ENCODE measurements at regions not wholly inside any gene's neighbourhood (a gene's known extent, or its start where the extent isn't known, plus 50 kb on each side); places are given as distances from the start of the nearest gene placed in this dataset.

GRCh38 chr11:15624701-15625100, 510.0 kb downstream of the INSC start:
- Histone ChIP-seq H3K4me3 (ENCODE audit: low read length in 2 of 2) (no peak overlapping the region), H3K36me3 (ENCODE audit: control insufficient read depth in 2 of 2, insufficient read depth in 2 of 2, low read length in 2 of 2) (no peaks in the 10 kb centered on the region), H3K9ac (ENCODE audit: low read depth in 1 of 2, low read length in 2 of 2) (no peak overlapping the region), H3K27me3 (ENCODE audit: control insufficient read depth in 2 of 2, insufficient read depth in 2 of 2, low read length in 2 of 2) (no peaks in the 10 kb centered on the region), H3K4me1 (ENCODE audit: control insufficient read depth in 2 of 2, insufficient read depth in 2 of 2, low read length in 2 of 2) (no peaks in the 10 kb centered on the region), H3K9me3 (ENCODE audit: control insufficient read depth in 2 of 2, low read length in 2 of 2) (no peaks in the 10 kb centered on the region), H3K27ac (ENCODE audit: low read depth in 2 of 2, low read length in 2 of 2) (no peak overlapping the region)

- Histone ChIP-seq H3K36me3 (ENCODE audit: control insufficient read depth in 2 of 2, insufficient read depth in 2 of 2, low read length in 2 of 2) (no peaks in the 10 kb centered on the region), H3K27ac (ENCODE audit: low read depth in 2 of 2, low read length in 2 of 2) (no peak overlapping the region), H3K4me3 (ENCODE audit: low read length in 2 of 2) (no peak overlapping the region), H3K9me3 (ENCODE audit: control insufficient read depth in 2 of 2, low read length in 2 of 2) (no peaks in the 10 kb centered on the region), H3K27me3 (ENCODE audit: control insufficient read depth in 2 of 2, insufficient read depth in 2 of 2, low read length in 2 of 2) (no peaks in the 10 kb centered on the region), H3K4me1 (ENCODE audit: control insufficient read depth in 2 of 2, insufficient read depth in 2 of 2, low read length in 2 of 2) (no peaks in the 10 kb centered on the region), H3K9ac (ENCODE audit: low read depth in 1 of 2, low read length in 2 of 2) (no peak overlapping the region)
These were observed 511.0 kb downstream of the INSC start for GRCh38 chr11:15625691-15626090.

DNA sequence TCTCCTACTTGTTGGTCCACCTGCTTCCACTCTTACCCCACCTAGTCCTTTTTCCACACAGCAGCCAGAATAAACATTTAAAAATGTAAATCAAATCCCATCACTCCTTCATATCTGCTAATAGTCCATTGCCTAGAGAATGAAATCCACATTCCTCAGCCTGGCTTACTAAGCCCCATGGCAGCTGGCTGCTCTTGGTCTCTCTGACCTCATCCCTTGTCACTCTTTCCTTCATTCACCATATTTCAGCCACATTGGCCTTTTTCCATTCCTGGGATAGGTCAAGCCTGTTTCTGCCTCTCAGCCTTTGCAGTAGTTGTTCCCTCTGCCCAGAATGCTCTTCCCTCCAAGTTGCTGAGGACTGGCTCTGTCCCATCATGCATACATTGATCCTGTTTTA, 512.8 kb downstream of the INSC start:
- no peaks in the 10 kb centered on the region for H3K36me3 ChIP-seq (ENCODE audit: control insufficient read depth in 2 of 2, insufficient read depth in 2 of 2, low read length in 2 of 2)
- H3K4me1 ChIP-seq (ENCODE audit: control insufficient read depth in 2 of 2, insufficient read depth in 2 of 2, low read length in 2 of 2), result no peaks in the 10 kb centered on the region
- H3K27ac ChIP-seq (ENCODE audit: low read depth in 2 of 2, low read length in 2 of 2), result no peak overlapping the region
- H3K27me3 ChIP-seq (ENCODE audit: control insufficient read depth in 2 of 2, insufficient read depth in 2 of 2, low read length in 2 of 2), result no peaks in the 10 kb centered on the region
- H3K9ac ChIP-seq (ENCODE audit: low read depth in 1 of 2, low read length in 2 of 2), result no peak overlapping the region
- no peak overlapping the region for H3K4me3 ChIP-seq (ENCODE audit: low read length in 2 of 2)
- H3K9me3 ChIP-seq (ENCODE audit: control insufficient read depth in 2 of 2, low read length in 2 of 2), result no peaks in the 10 kb centered on the region

- Histone ChIP-seq H3K9me3 (ENCODE audit: control insufficient read depth in 2 of 2, low read length in 2 of 2) (no peaks in the 10 kb centered on the region), H3K9ac (ENCODE audit: low read depth in 1 of 2, low read length in 2 of 2) (no peak overlapping the region), H3K27me3 (ENCODE audit: control insufficient read depth in 2 of 2, insufficient read depth in 2 of 2, low read length in 2 of 2) (no peaks in the 10 kb centered on the region), H3K4me1 (ENCODE audit: control insufficient read depth in 2 of 2, insufficient read depth in 2 of 2, low read length in 2 of 2) (no peaks in the 10 kb centered on the region), H3K4me3 (ENCODE audit: low read length in 2 of 2) (no peak overlapping the region), H3K36me3 (ENCODE audit: control insufficient read depth in 2 of 2, insufficient read depth in 2 of 2, low read length in 2 of 2) (no peaks in the 10 kb centered on the region), H3K27ac (ENCODE audit: low read depth in 2 of 2, low read length in 2 of 2) (no peak overlapping the region)
These were observed 515.1 kb downstream of the INSC start for GRCh38 chr11:15629690-15630321.

DNA sequence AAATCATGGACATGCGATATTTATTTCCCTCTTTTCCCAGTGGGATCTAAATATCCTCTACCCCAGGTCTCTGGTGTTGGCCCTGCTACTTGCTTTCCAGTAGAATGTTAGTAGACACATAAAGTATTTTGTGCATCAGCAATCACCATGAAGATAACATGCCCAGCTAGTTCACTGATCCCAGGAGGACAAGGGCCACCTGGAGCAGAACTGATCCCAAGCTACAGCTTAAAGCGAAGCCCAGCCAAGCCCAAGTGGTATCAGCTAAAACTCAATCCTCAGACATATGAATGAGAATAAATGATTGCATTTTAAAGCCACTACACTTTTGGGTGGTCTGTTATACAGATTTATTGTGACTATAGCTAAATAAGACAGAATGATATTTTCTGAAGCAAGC, 516.2 kb downstream of the INSC start:
- Histone ChIP-seq H3K36me3 (ENCODE audit: control insufficient read depth in 2 of 2, insufficient read depth in 2 of 2, low read length in 2 of 2) (no peaks in the 10 kb centered on the region), H3K27ac (ENCODE audit: low read depth in 2 of 2, low read length in 2 of 2) (no peak overlapping the region), H3K9ac (ENCODE audit: low read depth in 1 of 2, low read length in 2 of 2) (no peak overlapping the region), H3K4me1 (ENCODE audit: control insufficient read depth in 2 of 2, insufficient read depth in 2 of 2, low read length in 2 of 2) (no peaks in the 10 kb centered on the region), H3K9me3 (ENCODE audit: control insufficient read depth in 2 of 2, low read length in 2 of 2) (no peaks in the 10 kb centered on the region), H3K27me3 (ENCODE audit: control insufficient read depth in 2 of 2, insufficient read depth in 2 of 2, low read length in 2 of 2) (no peaks in the 10 kb centered on the region), H3K4me3 (ENCODE audit: low read length in 2 of 2) (no peak overlapping the region)

GRCh38 chr11:15635521-15635920, 520.8 kb downstream of the INSC start:
- Histone ChIP-seq H3K27ac (ENCODE audit: low read depth in 2 of 2, low read length in 2 of 2) (no peak overlapping the region), H3K36me3 (ENCODE audit: control insufficient read depth in 2 of 2, insufficient read depth in 2 of 2, low read length in 2 of 2) (no peaks in the 10 kb centered on the region), H3K9ac (ENCODE audit: low read depth in 1 of 2, low read length in 2 of 2) (no peak overlapping the region), H3K9me3 (ENCODE audit: control insufficient read depth in 2 of 2, low read length in 2 of 2) (no peaks in the 10 kb centered on the region), H3K27me3 (ENCODE audit: control insufficient read depth in 2 of 2, insufficient read depth in 2 of 2, low read length in 2 of 2) (no peaks in the 10 kb centered on the region), H3K4me1 (ENCODE audit: control insufficient read depth in 2 of 2, insufficient read depth in 2 of 2, low read length in 2 of 2) (no peaks in the 10 kb centered on the region), H3K4me3 (ENCODE audit: low read length in 2 of 2) (no peak overlapping the region)

DNA sequence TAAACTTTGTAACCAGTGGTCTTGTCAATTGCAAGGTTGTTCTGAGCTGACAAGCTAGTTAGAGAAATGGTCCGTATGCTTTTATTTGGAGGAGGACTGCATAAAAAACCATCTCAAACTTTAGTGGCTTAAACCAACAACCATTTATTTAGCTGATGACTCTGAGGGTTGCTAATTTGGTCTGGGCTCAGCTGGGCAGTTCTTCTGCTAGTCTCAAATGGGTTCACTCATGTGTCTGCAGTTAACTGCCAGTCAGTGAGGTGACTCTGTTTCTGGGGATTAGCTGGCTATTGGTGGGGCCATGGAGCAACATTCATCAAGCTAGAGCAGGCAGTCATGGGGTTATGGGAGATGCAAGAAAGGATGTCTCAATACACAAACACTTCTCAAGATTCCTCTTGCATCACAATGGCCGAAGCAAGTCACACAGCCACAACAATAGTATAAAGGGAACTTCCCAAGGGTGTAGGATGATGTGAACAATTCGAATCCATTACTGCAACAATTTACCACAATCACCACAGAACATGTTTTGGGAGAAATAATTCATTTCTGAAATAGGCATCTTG, 521.9 kb downstream of the INSC start:
- Histone ChIP-seq H3K4me1 (ENCODE audit: control insufficient read depth in 2 of 2, insufficient read depth in 2 of 2, low read length in 2 of 2) (no peaks in the 10 kb centered on the region), H3K9me3 (ENCODE audit: control insufficient read depth in 2 of 2, low read length in 2 of 2) (no peaks in the 10 kb centered on the region), H3K9ac (ENCODE audit: low read depth in 1 of 2, low read length in 2 of 2) (no peak overlapping the region), H3K27me3 (ENCODE audit: control insufficient read depth in 2 of 2, insufficient read depth in 2 of 2, low read length in 2 of 2) (no peaks in the 10 kb centered on the region), H3K27ac (ENCODE audit: low read depth in 2 of 2, low read length in 2 of 2) (no peak overlapping the region), H3K4me3 (ENCODE audit: low read length in 2 of 2) (no peak overlapping the region), H3K36me3 (ENCODE audit: control insufficient read depth in 2 of 2, insufficient read depth in 2 of 2, low read length in 2 of 2) (no peaks in the 10 kb centered on the region)

DNA sequence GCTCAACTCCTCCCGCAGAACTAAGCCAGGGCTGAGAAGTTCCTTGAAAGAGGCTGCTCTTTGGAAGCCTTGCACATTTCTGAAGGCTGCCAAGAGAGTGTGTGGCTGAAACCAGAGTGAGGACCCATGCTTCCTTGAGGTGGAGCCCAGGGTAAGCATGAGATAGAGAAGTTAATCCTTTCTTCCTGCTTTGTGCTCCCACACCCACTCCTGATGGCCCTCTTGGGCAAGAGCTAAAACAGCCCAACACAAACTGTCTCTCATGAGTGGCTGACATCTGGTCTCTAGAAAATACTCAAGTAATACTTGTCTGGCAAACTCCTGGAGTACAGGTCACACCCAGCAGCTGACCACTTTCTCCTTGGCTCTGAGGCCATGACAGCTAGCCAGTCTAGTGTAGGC, 523.7 kb downstream of the INSC start:
- Histone ChIP-seq H3K9ac (ENCODE audit: low read depth in 1 of 2, low read length in 2 of 2) (no peak overlapping the region), H3K27ac (ENCODE audit: low read depth in 2 of 2, low read length in 2 of 2) (no peak overlapping the region), H3K4me3 (ENCODE audit: low read length in 2 of 2) (no peak overlapping the region), H3K4me1 (ENCODE audit: control insufficient read depth in 2 of 2, insufficient read depth in 2 of 2, low read length in 2 of 2) (no peaks in the 10 kb centered on the region), H3K36me3 (ENCODE audit: control insufficient read depth in 2 of 2, insufficient read depth in 2 of 2, low read length in 2 of 2) (no peaks in the 10 kb centered on the region), H3K9me3 (ENCODE audit: control insufficient read depth in 2 of 2, low read length in 2 of 2) (no peaks in the 10 kb centered on the region), H3K27me3 (ENCODE audit: control insufficient read depth in 2 of 2, insufficient read depth in 2 of 2, low read length in 2 of 2) (no peaks in the 10 kb centered on the region)

GRCh38 chr11:15640318-15640717, 525.6 kb downstream of the INSC start:
- Histone ChIP-seq H3K36me3 (ENCODE audit: control insufficient read depth in 2 of 2, insufficient read depth in 2 of 2, low read length in 2 of 2) (no peaks in the 10 kb centered on the region), H3K9ac (ENCODE audit: low read depth in 1 of 2, low read length in 2 of 2) (no peak overlapping the region), H3K4me3 (ENCODE audit: low read length in 2 of 2) (no peak overlapping the region), H3K27me3 (ENCODE audit: control insufficient read depth in 2 of 2, insufficient read depth in 2 of 2, low read length in 2 of 2) (no peaks in the 10 kb centered on the region), H3K4me1 (ENCODE audit: control insufficient read depth in 2 of 2, insufficient read depth in 2 of 2, low read length in 2 of 2) (no peaks in the 10 kb centered on the region), H3K9me3 (ENCODE audit: control insufficient read depth in 2 of 2, low read length in 2 of 2) (no peaks in the 10 kb centered on the region), H3K27ac (ENCODE audit: low read depth in 2 of 2, low read length in 2 of 2) (no peak overlapping the region)

GRCh38 chr11:15641271-15642045, 526.7 kb downstream of the INSC start:
- H3K27ac ChIP-seq (ENCODE audit: low read depth in 2 of 2, low read length in 2 of 2), result no peak overlapping the region
- H3K4me3 ChIP-seq (ENCODE audit: low read length in 2 of 2), result no peak overlapping the region
- no peaks in the 10 kb centered on the region for H3K27me3 ChIP-seq (ENCODE audit: control insufficient read depth in 2 of 2, insufficient read depth in 2 of 2, low read length in 2 of 2)

More at GRCh38 chr11:15641271-15642045, 526.7 kb downstream of the INSC start:
- Histone ChIP-seq H3K36me3 (ENCODE audit: control insufficient read depth in 2 of 2, insufficient read depth in 2 of 2, low read length in 2 of 2) (no peaks in the 10 kb centered on the region), H3K4me1 (ENCODE audit: control insufficient read depth in 2 of 2, insufficient read depth in 2 of 2, low read length in 2 of 2) (no peaks in the 10 kb centered on the region), H3K9me3 (ENCODE audit: control insufficient read depth in 2 of 2, low read length in 2 of 2) (no peaks in the 10 kb centered on the region), H3K9ac (ENCODE audit: low read depth in 1 of 2, low read length in 2 of 2) (no peak overlapping the region)
